ENCODE measurements at regions not wholly inside any gene's neighbourhood (a gene's known extent, or its start where the extent isn't known, plus 50 kb on each side); places are given as distances from the start of the nearest gene placed in this dataset.

- no peak for TF ChIP-seq RBBP5 (IDR thresholded peaks at IDR 0.05; ENCODE audit: borderline replicate concordance, insufficient read depth, low read length, poor library complexity, severe bottlenecking)
- TF ChIP-seq GATA2 (CRISPR knock-in tag; IDR thresholded peaks at IDR 0.05): no peak
- no peak for TF ChIP-seq ZNF175 (CRISPR knock-in tag; IDR thresholded peaks at IDR 0.05; ENCODE audit: low read depth)
- no peak for TF ChIP-seq E2F4 (CRISPR knock-in tag; IDR thresholded peaks at IDR 0.05; ENCODE audit: low read depth)
Measured at GRCh38 chr15:96612917-96613316, 282.4 kb downstream of the NR2F2 start.

All from K562 (cell line).